SJSA1 (cell line): ENCODE measurements at regions not wholly inside any gene's neighbourhood (a gene's known extent, or its start where the extent isn't known, plus 50 kb on each side); places are given as distances from the start of the nearest gene placed in this dataset.
"Not testable (repeated sequence)": the region's sequence is repeated elsewhere in the genome, so short reads cannot be mapped to it uniquely, and the experiment has no call there.

Experiments
- DNase-seq, 2 experiments: peaks; one replicate each; pipeline ENCODE4 v3.0.0-alpha.2; 2015 to 2020; ENCODE audit warnings: low spot score in 2 of 2, low read depth in 1 of 2
- H3K27ac ChIP-seq: fragments of 250-450 bp; sonication (Bioruptor Pico); 2 replicates; pipeline ENCODE4 v1.5.1; 2020; ENCODE audit warnings: mild to moderate bottlenecking, moderate library complexity
- H3K27me3 ChIP-seq: fragments of 250-450 bp; sonication (Bioruptor Pico); replicated peaks from 2 replicates; pipeline ENCODE4 v1.5.1; 2020; ENCODE audit warnings: mild to moderate bottlenecking, moderate library complexity
- H3K36me3 ChIP-seq: fragments of 250-450 bp; sonication (Bioruptor Pico); 2 replicates; pipeline ENCODE4 v1.5.1; 2020; ENCODE audit warnings: mild to moderate bottlenecking
- H3K4me1 ChIP-seq: fragments of 250-450 bp; sonication (Bioruptor Pico); replicated peaks from 2 replicates; pipeline ENCODE4 v1.6.1; 2021; ENCODE audit warnings: mild to moderate bottlenecking
- H3K4me3 ChIP-seq: fragments of 250-450 bp; sonication (Bioruptor Pico); 2 replicates; pipeline ENCODE4 v1.5.1; 2020; ENCODE audit warnings: mild to moderate bottlenecking
- H3K9me3 ChIP-seq: fragments of 250-450 bp; sonication (Bioruptor Pico); replicated peaks from 2 replicates; pipeline ENCODE4 v1.5.1; 2020; ENCODE audit warnings: mild to moderate bottlenecking

- not testable (repeated sequence) for H3K4me3 ChIP-seq, H3K27me3 ChIP-seq, H3K36me3 ChIP-seq, H3K27ac ChIP-seq, H3K4me1 ChIP-seq, DNase-seq, H3K9me3 ChIP-seq
These were observed 53.0 kb upstream of the C1QTNF3 start for GRCh38 chr5:34096033-34096432.

- H3K4me1 ChIP-seq, H3K36me3 ChIP-seq, DNase-seq, H3K27ac ChIP-seq, H3K27me3 ChIP-seq, H3K9me3 ChIP-seq, H3K4me3 ChIP-seq: not testable (repeated sequence)
These were observed 56.9 kb upstream of the C1QTNF3 start for GRCh38 chr5:34099891-34100290.

GRCh38 chr5:34101567-34101966, 58.6 kb upstream of the C1QTNF3 start:
- not testable (repeated sequence) for H3K4me3 ChIP-seq, H3K4me1 ChIP-seq, DNase-seq, H3K27ac ChIP-seq, H3K36me3 ChIP-seq, H3K9me3 ChIP-seq, H3K27me3 ChIP-seq

- H3K36me3 ChIP-seq, H3K27ac ChIP-seq, H3K27me3 ChIP-seq, H3K9me3 ChIP-seq, H3K4me3 ChIP-seq, H3K4me1 ChIP-seq, DNase-seq: not testable (repeated sequence)
These were observed 65.9 kb upstream of the C1QTNF3 start for GRCh38 chr5:34108897-34109296.

GRCh38 chr5:34124280-34124679, 81.3 kb upstream of the C1QTNF3 start:
- not testable (repeated sequence) for H3K36me3 ChIP-seq, H3K27ac ChIP-seq, H3K27me3 ChIP-seq, H3K4me1 ChIP-seq, H3K9me3 ChIP-seq, DNase-seq, H3K4me3 ChIP-seq

- H3K4me3 ChIP-seq, H3K36me3 ChIP-seq, H3K4me1 ChIP-seq: not testable (repeated sequence)
These were observed 82.3 kb upstream of the C1QTNF3 start for GRCh38 chr5:34125354-34125753.

GRCh38 chr5:34126741-34127140, 83.7 kb upstream of the C1QTNF3 start:
- not testable (repeated sequence) for H3K9me3 ChIP-seq, H3K36me3 ChIP-seq, DNase-seq, H3K4me3 ChIP-seq, H3K4me1 ChIP-seq, H3K27ac ChIP-seq, H3K27me3 ChIP-seq

More at GRCh38 chr5:34125354-34125753, 82.3 kb upstream of the C1QTNF3 start:
- H3K9me3 ChIP-seq, H3K27me3 ChIP-seq, H3K27ac ChIP-seq, DNase-seq: not testable (repeated sequence)

- not testable (repeated sequence) for H3K4me3 ChIP-seq, H3K4me1 ChIP-seq, H3K27ac ChIP-seq, DNase-seq, H3K36me3 ChIP-seq, H3K27me3 ChIP-seq, H3K9me3 ChIP-seq
These were observed 84.8 kb upstream of the C1QTNF3 start for GRCh38 chr5:34127818-34128217.

- DNase-seq, H3K4me1 ChIP-seq, H3K27me3 ChIP-seq, H3K9me3 ChIP-seq, H3K4me3 ChIP-seq, H3K27ac ChIP-seq, H3K36me3 ChIP-seq: not testable (repeated sequence)
These were observed 85.9 kb upstream of the C1QTNF3 start for GRCh38 chr5:34128890-34129289.

- H3K4me1 ChIP-seq, DNase-seq, H3K9me3 ChIP-seq, H3K27me3 ChIP-seq, H3K4me3 ChIP-seq, H3K27ac ChIP-seq, H3K36me3 ChIP-seq: not testable (repeated sequence)
These were observed 112.0 kb upstream of the C1QTNF3 start for GRCh38 chr5:34154988-34155387.

GRCh38 chr5:34156703-34157414, 113.8 kb upstream of the C1QTNF3 start:
- H3K4me3 ChIP-seq, H3K27me3 ChIP-seq, H3K9me3 ChIP-seq, H3K27ac ChIP-seq, DNase-seq, H3K4me1 ChIP-seq, H3K36me3 ChIP-seq: not testable (repeated sequence)

GRCh38 chr5:34160904-34161303, 117.9 kb upstream of the C1QTNF3 start:
- not testable (repeated sequence) for H3K36me3 ChIP-seq, H3K27ac ChIP-seq, H3K9me3 ChIP-seq

GRCh38 chr5:34171398-34171797, 128.4 kb upstream of the C1QTNF3 start:
- not testable (repeated sequence) for H3K9me3 ChIP-seq, H3K36me3 ChIP-seq, H3K27me3 ChIP-seq, DNase-seq, H3K4me1 ChIP-seq, H3K27ac ChIP-seq, H3K4me3 ChIP-seq

More at GRCh38 chr5:34160904-34161303, 117.9 kb upstream of the C1QTNF3 start:
- not testable (repeated sequence) for H3K4me3 ChIP-seq, H3K27me3 ChIP-seq, DNase-seq, H3K4me1 ChIP-seq

GRCh38 chr5:34179453-34180190, 136.6 kb upstream of the C1QTNF3 start:
- H3K4me3 ChIP-seq, H3K4me1 ChIP-seq, H3K27ac ChIP-seq, DNase-seq, H3K9me3 ChIP-seq, H3K27me3 ChIP-seq, H3K36me3 ChIP-seq: not testable (repeated sequence)

- not testable (repeated sequence) for H3K27me3 ChIP-seq, H3K4me1 ChIP-seq, DNase-seq, H3K9me3 ChIP-seq, H3K36me3 ChIP-seq, H3K27ac ChIP-seq, H3K4me3 ChIP-seq
These were observed 137.2 kb upstream of the C1QTNF3 start for GRCh38 chr5:34180225-34180624.
